HFFc6 (cell line): ENCODE measurements at regions not wholly inside any gene's neighbourhood (a gene's known extent, or its start where the extent isn't known, plus 50 kb on each side); places are given as distances from the start of the nearest gene placed in this dataset.

Source experiments
- DNase-seq: peaks from one replicate; pipeline ENCODE4 v3.0.0-alpha.2; 2018
- H3K27ac Mint-ChIP-seq: 2 replicates; pipeline ENCODE4 v1.8.0; 2020; ENCODE audit warnings: mild to moderate bottlenecking, mixed read lengths
- H3K27me3 Mint-ChIP-seq: 2 replicates; pipeline ENCODE4 v1.8.0; 2021; ENCODE audit warnings: mild to moderate bottlenecking, moderate library complexity, mixed read lengths; ENCODE audit not compliant: insufficient read depth
- H3K36me3 Mint-ChIP-seq: 2 replicates; pipeline ENCODE4 v1.8.0; 2021; ENCODE audit warnings: low read depth, mixed read lengths
- H3K4me1 Mint-ChIP-seq: 2 replicates; pipeline ENCODE4 v1.8.0; 2020; ENCODE audit warnings: low read depth, mixed read lengths
- H3K4me3 Mint-ChIP-seq: 2 replicates; pipeline ENCODE4 v1.8.0; 2020; ENCODE audit warnings: mild to moderate bottlenecking, moderate library complexity, mixed read lengths
- H3K9me3 Mint-ChIP-seq: 2 replicates; pipeline ENCODE4 v1.8.0; 2020; ENCODE audit warnings: mild to moderate bottlenecking, mixed read lengths
- CTCF ChIP-seq: fragments of 200-600 bp; sonication (generic); IDR thresholded peaks from 2 replicates; pipeline ENCODE4 v1.5.0; 2021; ENCODE audit warnings: antibody characterized with exemption, mild to moderate bottlenecking

GRCh38 chr16:55176901-55177300 lies 147.1 kb upstream of the IRX6 start:
- Mint-ChIP-seq H3K4me3 (no peak overlapping the region), H3K27ac (no peak overlapping the region), H3K27me3 (no peaks in the 10 kb centered on the region; the same call in 1 of the 2 replicates), H3K9me3 (peaks cover 37% of the 10 kb centered on the region), H3K4me1 (no peaks in the 10 kb centered on the region), H3K36me3 (no peaks in the 10 kb centered on the region)
- TF ChIP-seq CTCF, result no peak
- no peak for DNase-seq

- no peak overlapping the region for H3K4me3 Mint-ChIP-seq
- TF ChIP-seq CTCF, result no peak
- H3K9me3 Mint-ChIP-seq, result peaks cover 32% of the 10 kb centered on the region
- H3K27me3 Mint-ChIP-seq, result no peaks in the 10 kb centered on the region; the same call in 1 of the 2 replicates
- no peaks in the 10 kb centered on the region for H3K4me1 Mint-ChIP-seq
- H3K27ac Mint-ChIP-seq, result no peak overlapping the region
- no peak for DNase-seq
- H3K36me3 Mint-ChIP-seq, result no peaks in the 10 kb centered on the region
Observed at GRCh38 chr16:55179411-55179810, 144.6 kb upstream of the IRX6 start.

DNA sequence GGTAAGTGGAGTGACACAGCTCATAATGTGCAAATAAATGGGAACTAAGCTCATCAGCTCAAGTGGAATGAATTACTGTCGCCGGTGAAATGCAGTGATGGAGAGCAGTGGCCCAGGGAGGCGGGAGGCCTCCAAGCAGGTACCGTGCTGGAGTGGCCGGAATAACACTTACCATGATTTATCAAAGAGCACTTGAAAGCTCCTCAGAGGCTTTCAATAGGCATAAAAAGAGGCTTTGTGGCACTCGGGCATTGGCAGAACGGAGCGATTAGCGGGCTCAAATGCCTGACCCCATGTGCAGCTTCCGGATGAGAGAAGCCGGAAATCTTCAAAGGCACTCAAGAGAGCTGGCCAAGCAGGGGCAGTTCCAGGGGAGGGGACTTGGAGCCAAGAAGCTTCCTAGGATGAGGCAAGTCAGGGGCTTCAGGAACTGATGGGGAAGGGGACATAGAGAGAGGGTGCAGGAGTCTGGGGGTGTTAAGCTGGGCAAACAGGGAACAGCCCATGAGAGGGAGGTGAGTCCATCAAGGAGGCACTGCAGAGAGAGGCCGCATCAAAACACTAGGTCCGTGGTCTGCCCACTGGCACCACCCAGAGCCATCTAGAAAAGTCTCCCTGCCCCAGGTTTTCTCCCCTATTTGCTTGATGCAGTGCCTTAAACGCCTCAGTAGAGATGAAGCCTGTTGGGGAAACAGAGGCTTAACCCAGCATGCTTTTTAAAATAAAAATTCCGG lies 144.0 kb upstream of the IRX6 start:
- no peak for DNase-seq
- H3K36me3 Mint-ChIP-seq, result no peaks in the 10 kb centered on the region
- no peak overlapping the region for H3K27ac Mint-ChIP-seq
- H3K27me3 Mint-ChIP-seq, result no peaks in the 10 kb centered on the region; the same call in 1 of the 2 replicates
- H3K4me3 Mint-ChIP-seq, result no peak overlapping the region
- no peaks in the 10 kb centered on the region for H3K4me1 Mint-ChIP-seq
- no peak for TF ChIP-seq CTCF
- peaks cover 32% of the 10 kb centered on the region for H3K9me3 Mint-ChIP-seq

- H3K36me3 Mint-ChIP-seq, result no peaks in the 10 kb centered on the region
- no peak overlapping the region for H3K27ac Mint-ChIP-seq
- no peak for DNase-seq
- H3K4me3 Mint-ChIP-seq, result no peak overlapping the region
- TF ChIP-seq CTCF, result no peak
- H3K27me3 Mint-ChIP-seq, result no peaks in the 10 kb centered on the region
- H3K4me1 Mint-ChIP-seq, result no peaks in the 10 kb centered on the region
- H3K9me3 Mint-ChIP-seq, result peaks cover 26% of the 10 kb centered on the region; the same call in 1 of the 2 replicates
Observed at GRCh38 chr16:55184052-55184451, 140.0 kb upstream of the IRX6 start.

- H3K36me3 Mint-ChIP-seq, result no peaks in the 10 kb centered on the region
- H3K4me3 Mint-ChIP-seq, result no peak overlapping the region
- no peaks in the 10 kb centered on the region for H3K4me1 Mint-ChIP-seq
- no peak overlapping the region for H3K27ac Mint-ChIP-seq
- TF ChIP-seq CTCF, result no peak
- H3K9me3 Mint-ChIP-seq, result peaks cover 21% of the 10 kb centered on the region; the same call in 1 of the 2 replicates
- no peaks in the 10 kb centered on the region for H3K27me3 Mint-ChIP-seq
- DNase-seq, result no peak
Observed at GRCh38 chr16:55184619-55185018, 139.4 kb upstream of the IRX6 start.
